HG02571 (cell line): ENCODE measurements at regions not wholly inside any gene's neighbourhood (a gene's known extent, or its start where the extent isn't known, plus 50 kb on each side); places are given as distances from the start of the nearest gene placed in this dataset.
A peak's percentile ranks its signal among the peaks of the same experiment; 100 is the strongest.

Experiments used
- ATAC-seq: cut with Tn5 transposase; IDR thresholded peaks from one replicate; pipeline ENCODE4 v1.9.1; 2021; ENCODE audit warnings: mild to moderate bottlenecking, moderate library complexity; ENCODE audit not compliant: unreplicated experiment

GRCh38 chr9:84393266-84393950 is 52.9 kb upstream of the SLC28A3 start:
- ATAC-seq, result no peak

DNA sequence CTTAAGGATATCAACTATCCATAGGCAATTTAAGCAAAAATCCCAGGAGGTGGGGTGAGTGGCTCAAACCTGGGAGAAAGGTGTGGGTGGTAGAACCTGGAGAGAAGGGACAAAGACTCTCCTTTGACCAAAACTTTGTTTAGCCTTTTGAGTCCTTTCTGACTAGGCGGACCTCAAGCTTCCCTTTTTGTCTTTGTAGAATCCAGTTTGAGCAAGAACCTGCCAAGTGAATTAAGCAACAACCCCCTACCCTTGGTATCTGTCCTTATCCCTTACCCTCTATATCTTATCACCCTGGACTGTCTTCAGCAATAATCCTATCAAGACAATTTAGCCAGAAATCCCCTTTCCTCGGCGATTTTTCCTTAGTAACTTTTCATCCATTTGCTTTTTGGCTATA is 53.5 kb upstream of the SLC28A3 start:
- no peak for ATAC-seq

GRCh38 chr9:84397151-84397728 is 56.7 kb upstream of the SLC28A3 start:
- peak; percentile 65 for ATAC-seq

GRCh38 chr9:84397822-84398221 is 57.3 kb upstream of the SLC28A3 start:
- ATAC-seq, result peak; percentile 12

DNA sequence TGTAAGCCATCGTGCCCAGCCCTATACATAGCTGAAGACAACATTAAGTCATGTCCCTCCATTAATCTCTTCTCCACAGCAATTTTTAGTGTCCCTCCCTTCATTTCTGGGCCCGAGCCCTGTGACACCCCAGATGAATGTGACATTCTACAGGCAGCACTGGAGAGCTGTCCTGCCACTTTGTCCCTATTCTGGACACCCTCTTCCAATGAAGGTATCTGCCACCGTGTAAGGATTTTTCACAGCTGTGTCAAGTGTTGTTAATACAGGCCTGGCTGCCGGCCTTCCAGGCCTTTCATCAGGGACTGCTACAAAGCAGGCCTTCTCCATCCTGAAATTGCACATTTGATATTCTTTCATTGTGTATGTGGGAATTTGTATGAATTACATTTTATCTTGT is 62.0 kb upstream of the SLC28A3 start:
- ATAC-seq, result no peak

DNA sequence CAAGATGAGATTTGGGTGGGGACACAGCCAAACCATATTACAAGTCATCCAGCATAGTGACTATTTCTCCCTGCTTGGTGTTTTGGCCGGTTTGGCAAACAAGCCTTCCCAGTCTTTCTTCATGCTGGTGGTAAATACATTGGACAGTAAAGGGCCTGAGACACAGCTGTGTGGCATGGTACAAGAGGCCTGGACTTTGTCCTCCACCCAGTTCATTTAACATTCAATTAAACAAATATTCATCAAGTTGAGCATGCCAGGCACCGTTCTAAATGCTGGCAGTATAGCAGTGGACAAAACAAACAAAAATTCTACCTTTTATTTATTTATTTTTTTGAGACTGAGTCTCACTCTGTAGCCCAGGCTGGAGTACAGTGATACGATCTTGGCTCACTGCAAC is 62.7 kb upstream of the SLC28A3 start:
- ATAC-seq, result no peak

DNA sequence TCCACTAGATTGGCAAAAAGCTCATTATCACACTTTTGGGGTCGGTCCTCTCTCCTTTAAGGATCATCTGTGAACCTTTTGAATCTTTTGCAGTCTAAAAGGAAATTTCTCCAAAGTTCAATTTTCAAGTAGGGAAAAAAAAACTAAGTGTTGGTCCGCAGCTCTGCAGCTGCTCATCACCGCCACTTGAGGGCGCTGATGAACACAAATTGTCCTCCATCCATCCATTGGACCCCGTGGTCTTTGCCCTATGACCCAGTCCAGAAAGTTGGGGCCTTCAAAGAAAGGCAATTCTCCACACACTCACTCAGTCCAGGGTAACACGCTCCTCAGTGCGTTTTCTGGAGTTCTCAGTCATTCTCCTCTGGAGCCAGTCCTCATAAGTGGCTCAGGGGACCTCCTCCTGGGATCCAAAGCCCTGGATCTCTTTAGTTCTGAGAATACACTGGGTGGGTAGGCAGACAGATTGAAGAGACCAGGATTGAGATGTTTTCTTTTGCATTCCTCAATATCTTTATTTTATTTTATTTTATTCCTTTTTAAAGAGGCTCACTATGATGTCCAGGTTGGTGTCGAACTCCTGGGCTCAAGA is 63.6 kb upstream of the SLC28A3 start:
- no peak for ATAC-seq

- ATAC-seq, result no peak
Measured at GRCh38 chr9:84405667-84406066, 65.1 kb upstream of the SLC28A3 start.

DNA sequence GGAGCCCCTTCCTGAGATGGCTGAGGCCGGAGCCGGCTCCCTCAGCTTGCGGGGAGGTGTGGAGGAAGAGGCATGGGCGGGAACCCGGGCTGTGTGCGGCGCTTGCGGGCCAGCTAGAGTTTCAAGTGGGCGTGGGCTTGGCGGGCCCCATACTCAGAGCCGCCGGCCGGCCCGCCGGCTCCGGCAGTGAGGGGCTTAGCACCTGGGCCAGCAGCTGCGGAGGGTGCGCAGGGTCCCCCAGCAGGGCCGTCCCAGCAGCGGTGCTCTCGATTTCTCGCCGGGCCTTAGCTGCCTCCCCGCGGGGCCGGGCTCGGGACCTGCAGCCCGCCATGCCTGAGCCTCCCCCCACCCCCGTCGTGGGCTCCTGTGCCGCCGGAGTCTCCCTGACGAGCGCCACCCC is 67.9 kb upstream of the SLC28A3 start:
- no peak for ATAC-seq

DNA sequence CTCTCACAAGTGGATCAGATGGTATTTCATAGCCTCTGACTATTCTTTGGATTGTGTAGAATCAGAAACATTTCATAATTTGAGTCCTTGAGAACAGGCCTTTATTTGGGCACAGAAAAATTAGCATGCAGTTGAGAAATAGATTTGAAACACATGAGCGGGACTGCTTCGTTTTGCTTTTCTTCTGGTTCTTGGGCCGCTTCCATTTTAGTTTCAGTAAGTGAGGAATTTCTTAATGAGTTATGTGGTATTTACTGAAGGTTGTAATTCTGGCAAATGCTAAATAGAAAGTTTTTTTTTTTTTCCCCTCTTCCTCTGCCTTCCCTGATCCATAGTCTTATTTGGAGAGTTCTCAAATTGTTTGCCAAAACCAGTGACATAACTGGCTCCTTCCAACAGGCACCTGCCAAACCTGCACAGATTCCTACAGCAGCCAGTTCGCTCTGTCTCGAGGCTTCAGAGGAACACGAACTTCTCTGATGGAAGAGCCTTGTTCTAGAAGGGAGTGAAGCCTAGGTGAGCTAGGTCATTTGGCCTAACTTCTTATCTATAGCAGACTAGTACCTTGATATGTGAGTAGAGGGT is 71.2 kb upstream of the SLC28A3 start:
- no peak for ATAC-seq

DNA sequence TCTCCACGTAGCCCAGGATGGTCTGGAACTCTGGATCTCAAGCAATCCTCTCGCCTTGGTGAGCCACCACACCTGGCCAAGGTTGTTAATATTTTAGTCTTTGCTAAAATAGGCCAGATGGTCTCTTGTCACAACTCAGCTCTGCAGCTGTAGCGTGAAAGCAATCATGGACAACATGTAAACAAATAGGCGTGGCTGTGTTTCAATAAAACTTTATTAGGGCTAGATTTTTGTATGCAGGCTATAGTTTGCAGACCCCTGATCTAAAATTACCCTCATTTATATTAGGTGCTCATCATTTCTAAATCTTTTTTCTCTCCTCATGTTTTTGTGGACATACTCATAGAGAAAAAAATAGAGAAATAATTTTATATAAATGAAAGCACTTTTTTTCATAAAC is 72.1 kb upstream of the SLC28A3 start:
- ATAC-seq, result no peak

GRCh38 chr9:84413301-84413700 is 72.7 kb upstream of the SLC28A3 start:
- no peak for ATAC-seq

GRCh38 chr9:84419031-84419602 is 78.6 kb upstream of the SLC28A3 start:
- ATAC-seq, result no peak

DNA sequence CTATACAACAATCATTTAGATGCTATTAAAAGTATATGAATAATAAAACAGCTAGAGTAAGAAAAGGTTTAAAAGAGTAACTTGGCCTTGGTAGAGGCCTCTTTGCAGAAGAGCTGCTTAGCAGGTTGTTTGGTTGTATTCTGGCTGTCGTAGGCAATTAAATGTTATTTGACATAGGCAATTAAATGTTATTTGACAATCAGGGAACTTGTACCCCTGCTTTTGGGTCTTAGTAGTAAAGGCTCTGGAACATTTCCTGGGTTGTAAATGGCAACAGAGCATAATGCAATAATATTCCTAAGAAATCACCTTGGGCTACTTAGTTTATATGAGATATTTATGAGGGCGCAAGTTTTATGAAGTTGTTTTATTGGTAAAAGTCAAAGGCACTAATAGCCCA is 84.4 kb upstream of the SLC28A3 start:
- no peak for ATAC-seq

DNA sequence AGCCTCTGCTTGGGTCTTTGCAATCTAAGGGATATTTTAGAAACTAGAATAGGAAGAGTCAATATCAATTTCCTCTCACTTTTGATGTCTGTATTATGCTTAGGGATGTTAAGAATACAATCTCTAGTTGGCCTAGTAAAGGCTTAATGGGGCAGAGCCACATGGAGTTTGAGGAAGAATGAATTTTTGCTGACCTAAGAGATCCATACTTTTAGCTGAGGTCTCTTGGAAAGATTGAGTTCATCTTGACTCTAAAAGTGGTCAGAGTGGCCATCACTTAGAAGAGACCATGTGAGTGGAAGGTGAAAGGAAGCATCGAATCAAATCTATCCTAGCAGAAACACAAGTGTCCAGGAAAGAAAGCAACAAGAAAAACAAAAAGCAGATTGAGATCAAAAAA is 92.2 kb upstream of the SLC28A3 start:
- no peak for ATAC-seq

- no peak for ATAC-seq
Measured at GRCh38 chr9:84435902-84436301, 95.3 kb upstream of the SLC28A3 start.

- no peak for ATAC-seq
Measured at GRCh38 chr9:84436386-84437109, 96.0 kb upstream of the SLC28A3 start.

- no peak for ATAC-seq
Measured at GRCh38 chr9:84438391-84438790, 97.8 kb upstream of the SLC28A3 start.

GRCh38 chr9:84439250-84439649 is 98.7 kb upstream of the SLC28A3 start:
- no peak for ATAC-seq

DNA sequence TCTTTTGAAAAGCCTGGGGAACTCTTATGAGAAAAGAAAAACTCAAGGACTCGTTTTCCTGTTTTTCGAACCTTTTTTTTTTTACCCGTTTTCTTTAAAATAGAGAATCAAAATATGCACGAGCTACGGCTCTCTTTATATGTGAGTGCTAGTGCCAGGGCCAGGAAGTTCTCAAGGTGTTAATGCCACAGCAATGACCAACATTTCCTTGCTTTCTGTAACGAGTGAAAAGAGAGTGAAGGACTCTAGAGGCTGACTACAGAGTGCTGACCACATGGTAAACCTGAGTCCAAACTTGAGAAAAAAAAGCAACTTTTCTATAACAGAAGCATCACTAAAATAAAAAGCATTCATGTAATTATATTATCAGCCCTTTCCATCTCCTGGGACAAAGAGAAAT is 102.2 kb upstream of the SLC28A3 start:
- ATAC-seq, result no peak

DNA sequence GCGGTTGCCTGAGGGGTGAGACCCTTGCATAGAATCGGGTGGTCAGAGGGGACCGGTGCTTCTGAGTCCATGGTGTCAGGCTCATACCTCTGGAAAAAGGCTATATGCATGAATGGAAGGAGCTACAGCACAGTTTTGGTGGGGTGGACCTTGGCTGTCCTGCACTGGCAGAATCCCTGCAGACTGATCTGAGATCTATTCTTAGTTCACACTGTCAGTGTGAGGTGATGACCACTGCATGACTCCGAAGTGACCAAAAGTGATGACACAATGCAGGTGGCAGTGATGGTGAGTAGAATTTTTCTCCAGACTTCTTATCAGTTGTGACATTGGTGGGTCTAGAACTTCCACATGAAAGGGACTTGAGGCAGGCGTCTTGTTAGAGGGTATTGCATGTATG is 105.2 kb upstream of the SLC28A3 start:
- no peak for ATAC-seq
